HUDEP-2 (cell line): ENCODE measurements at regions not wholly inside any gene's neighbourhood (a gene's known extent, or its start where the extent isn't known, plus 50 kb on each side); places are given as distances from the start of the nearest gene placed in this dataset.

ENCODE experiments used
- DNase-seq, 76 experiments: peaks; one replicate each; lab custom pipeline; 2025; ENCODE audit not compliant: unreplicated experiment in 76 of 76; lab: John Stamatoyannopoulos, UW

DNA sequence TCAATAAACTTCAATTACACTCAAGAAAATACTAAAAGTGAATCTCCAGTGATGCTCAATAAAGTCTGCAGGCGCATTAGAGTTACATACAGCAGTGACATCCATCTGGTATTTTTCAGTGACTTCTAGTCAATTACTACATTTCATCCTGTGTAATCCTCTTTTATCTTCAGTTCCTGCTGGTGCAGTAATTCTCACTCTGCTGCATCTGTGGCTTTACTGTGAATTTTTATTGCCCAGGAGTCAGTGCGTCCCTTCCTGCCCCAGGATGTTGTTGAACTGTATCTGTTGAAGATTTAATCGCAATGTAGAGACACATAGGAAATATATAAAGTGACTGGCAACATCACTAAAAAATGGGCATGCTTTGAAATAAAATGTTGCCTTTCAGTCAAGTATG, 196.3 kb upstream of the TMTC4 start:
- DNase-seq = no peak

DNA sequence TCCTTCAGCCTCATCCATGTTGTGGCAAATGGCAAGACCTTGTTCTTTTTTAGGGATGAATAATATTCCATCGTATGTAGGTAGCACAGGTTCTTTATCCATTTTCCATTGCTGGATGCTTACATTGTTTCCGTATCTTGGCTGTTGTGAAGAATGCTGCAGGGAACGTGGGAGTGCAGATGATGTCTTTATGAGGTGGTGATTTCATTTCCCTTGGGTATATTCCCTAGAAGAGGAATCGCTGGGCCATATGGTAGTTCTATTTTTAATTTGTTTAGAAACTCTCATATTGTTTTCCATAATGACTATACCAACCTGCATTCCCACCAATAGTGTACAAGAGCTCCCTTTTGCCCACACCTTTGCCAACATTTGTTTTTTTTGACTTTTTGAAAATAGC, 186.3 kb upstream of the TMTC4 start:
- DNase-seq = no peak

DNA sequence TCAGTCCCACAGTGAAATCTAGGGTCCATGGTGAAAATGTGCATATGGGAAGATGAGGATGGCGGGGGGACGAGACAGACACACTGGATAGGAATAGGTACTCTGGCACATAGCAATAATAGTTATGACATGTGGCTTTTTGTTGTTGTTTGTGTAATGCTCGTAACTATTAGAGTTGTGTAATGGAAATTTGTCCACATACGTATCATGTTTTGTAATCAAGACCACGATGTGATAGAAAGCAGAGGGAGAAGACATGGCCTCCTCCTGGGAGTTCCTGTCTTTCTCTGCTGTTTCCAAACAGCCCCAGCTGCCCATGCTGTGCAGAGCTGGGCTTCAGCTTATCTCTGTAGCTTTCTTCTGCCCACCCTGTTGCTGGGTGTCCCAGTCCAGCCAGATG, 185.3 kb upstream of the TMTC4 start:
- DNase-seq = no peak

GRCh38 chr13:100855151-100855550, 180.6 kb upstream of the TMTC4 start:
- no peak for DNase-seq

DNA sequence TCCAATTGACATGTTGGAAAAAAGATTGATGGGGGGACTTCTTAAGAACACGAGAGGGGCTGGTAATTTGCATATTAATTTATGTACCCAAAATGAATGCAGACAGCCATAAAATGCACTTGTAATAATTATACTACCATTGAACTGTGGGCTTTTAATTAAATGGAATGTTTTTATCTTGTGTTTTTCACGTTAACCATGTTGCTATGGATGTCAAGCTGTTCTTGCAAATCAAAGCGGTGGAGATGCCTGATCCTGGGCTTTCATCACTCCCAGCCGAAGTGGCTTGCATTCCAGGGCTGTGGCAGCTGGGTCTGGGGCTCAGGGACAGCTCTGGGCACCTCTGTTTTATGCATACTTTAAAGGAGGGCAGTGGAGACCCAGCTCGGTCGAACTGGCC, 179.4 kb upstream of the TMTC4 start:
- DNase-seq = no peak

DNA sequence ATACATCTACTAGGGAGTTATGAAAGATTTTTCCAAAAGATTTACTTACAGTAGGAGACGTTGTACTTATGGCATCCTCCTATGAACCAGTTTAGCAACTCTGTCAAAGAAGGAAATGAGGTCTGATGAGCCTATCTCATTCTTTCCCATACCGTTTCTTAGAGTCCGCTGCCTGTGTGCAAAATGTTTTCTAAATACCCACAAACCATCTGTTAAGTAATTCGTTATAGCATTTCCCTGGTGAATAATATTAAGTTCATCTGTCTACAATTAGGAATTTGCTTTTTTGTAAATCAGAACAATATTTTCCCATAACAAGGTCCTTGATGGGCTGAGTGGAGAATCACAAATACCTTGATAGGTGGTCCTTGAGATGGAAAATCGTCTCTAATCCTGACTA, 178.8 kb upstream of the TMTC4 start:
- DNase-seq = no peak

GRCh38 chr13:100852146-100852545, 177.6 kb upstream of the TMTC4 start:
- no peak for DNase-seq

DNA sequence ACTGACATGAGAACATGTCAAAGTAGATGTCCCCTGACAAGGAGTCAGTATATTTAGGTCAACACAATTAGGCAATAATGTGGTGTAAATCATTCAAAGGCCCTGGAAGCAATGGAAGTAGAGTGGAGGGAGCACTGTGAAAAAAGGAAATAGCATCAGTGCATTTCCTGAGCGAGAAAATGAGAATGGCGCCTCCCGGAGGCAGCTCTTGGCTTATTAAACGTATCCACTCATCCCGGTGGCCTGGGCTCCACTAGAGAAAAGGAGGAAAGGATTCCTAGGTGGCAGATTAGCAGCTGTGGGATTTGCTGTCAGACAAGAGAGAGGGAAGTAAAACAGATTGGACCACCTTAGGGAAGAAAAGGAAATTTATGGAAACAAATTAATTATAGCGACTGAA, 173.7 kb upstream of the TMTC4 start:
- DNase-seq = no peak

DNA sequence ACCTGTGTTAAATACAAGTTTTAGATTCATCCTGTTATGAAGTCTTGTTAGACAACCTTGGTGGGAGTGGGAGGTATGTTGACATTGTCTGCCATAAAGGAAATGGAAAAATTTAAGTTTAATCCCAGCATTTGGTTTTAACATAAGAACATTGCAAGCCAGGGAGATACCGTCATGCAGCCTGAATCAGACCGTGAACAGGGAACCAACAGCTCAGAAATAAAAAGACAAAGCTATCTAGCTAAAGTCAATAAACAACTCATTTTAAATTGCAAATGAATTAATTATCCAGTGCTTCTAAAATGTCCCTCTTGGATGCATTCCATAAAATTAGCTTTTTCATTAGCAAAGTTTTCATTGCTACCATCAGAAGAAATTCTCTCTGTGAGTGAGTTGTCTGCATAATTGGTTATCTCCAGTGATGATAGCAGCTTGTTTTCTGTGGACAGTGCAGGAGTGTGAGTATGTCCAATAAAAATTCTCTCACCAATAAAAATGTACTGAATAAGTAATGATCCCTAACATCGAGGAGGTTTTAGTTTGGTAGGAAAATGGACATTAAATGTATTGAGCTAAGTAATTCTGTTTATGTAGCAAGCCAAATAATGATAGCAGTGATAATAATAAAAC, 170.6 kb upstream of the TMTC4 start:
- no peak for DNase-seq

GRCh38 chr13:100842136-100842535, 167.5 kb upstream of the TMTC4 start:
- DNase-seq = no peak

- DNase-seq = no peak
These were observed 163.8 kb upstream of the TMTC4 start for GRCh38 chr13:100838387-100838786.

- no peak for DNase-seq
These were observed 163.0 kb upstream of the TMTC4 start for GRCh38 chr13:100837631-100838030.

GRCh38 chr13:100836711-100837110, 162.1 kb upstream of the TMTC4 start:
- no peak for DNase-seq

DNA sequence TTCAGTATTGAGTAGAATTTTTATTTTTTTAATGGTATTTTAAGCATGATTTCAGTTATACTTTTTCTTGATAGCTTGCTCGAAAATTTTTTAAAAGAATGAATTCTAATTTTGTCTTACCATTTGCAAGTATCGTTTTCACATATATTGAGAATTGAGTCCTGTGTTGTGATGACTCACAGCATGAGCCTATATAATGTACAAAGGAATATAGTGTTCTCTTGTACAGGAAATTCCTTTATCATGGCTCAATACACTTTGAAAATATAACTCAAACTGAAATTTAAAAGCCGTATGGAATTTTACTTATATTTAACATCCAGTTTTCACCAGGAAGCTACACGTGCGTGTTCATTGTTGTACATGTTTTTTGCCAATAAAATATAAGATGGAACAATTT, 161.1 kb upstream of the TMTC4 start:
- no peak for DNase-seq

DNA sequence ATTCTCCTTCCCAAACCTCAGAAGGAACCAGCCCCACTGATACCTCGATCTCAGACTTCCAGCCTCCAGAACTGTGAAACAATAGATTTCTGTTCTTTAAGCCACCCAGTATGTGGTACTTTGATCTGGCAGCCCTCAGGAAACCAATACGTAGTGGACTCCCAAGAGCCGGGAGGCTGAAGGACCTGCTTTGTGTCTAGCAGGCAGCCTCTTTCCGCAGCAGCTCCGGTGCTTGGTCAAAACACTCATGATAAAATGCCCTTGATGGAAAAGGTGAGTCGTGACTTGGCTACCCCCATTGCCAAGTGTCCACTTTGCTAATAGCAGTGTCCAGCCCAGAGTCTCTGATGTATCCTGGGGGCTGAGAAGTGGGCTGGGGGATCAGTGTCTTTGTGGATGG, 158.8 kb upstream of the TMTC4 start:
- no peak for DNase-seq

DNA sequence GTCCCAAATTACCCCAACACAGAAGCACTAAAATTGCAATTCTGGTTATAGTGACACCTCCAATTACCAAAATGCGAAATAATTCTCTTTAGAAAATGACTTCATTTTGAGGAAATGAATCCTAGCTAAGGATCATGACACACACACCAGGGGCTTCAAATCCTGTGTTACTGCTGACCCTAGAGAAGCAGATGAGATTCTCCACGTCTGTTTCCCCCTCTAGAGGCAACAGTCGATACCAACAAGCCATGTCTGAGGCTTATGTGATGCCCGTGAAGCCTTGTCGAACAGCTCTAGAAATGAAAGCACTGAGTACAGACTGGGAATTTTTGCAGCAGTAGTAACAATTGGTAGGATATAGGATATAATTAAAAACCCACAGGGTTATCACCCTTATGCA, 153.6 kb upstream of the TMTC4 start:
- peak in 1 of 76 experiments; percentile 1 for DNase-seq

- no peak for DNase-seq
These were observed 153.0 kb upstream of the TMTC4 start for GRCh38 chr13:100827489-100828176.

DNA sequence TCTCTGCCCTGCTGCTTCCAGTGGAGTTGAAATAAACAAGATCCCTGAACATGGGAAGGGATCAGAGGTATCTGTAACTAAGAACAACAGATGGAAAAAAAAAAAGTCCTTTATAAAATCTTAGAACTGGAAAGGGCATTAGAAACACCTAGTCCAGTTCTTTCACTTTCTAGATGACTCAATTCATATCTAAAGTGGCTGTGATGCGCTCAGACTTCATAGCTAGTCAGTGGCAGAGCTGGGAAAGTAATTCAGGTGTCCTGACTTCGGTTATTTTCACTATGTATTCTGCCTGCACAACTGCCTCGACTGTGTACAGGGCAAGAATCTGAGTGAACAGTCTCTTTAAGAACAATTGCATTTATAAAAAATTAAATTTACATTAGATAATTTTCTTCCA, 151.8 kb upstream of the TMTC4 start:
- DNase-seq = no peak

- no peak for DNase-seq
These were observed 151.0 kb upstream of the TMTC4 start for GRCh38 chr13:100825557-100825956.

DNA sequence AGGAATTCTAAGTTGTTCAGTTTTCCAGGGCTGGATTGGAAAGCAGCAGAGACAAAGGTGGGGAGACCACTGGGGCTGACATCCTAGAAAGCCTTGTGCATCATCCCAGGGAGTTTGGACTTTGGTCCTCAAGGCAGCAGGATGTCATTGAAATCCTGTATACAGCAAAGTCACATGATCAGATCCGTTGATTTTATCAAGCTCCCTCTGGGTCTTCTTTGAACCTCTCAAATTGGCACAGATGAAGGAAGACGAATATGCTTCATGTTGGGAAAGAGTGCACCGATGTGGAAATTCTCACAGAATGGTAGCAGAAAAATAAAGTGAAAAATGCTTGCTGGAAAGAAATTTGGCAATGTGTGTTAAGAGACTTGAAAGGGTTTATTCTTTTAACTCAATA, 149.8 kb upstream of the TMTC4 start:
- DNase-seq = no peak

- no peak for DNase-seq
These were observed 148.9 kb upstream of the TMTC4 start for GRCh38 chr13:100823448-100823847.

GRCh38 chr13:100822871-100823443, 148.4 kb upstream of the TMTC4 start:
- no peak for DNase-seq
